GM21447 (cell line): ENCODE measurements at regions not wholly inside any gene's neighbourhood (a gene's known extent, or its start where the extent isn't known, plus 50 kb on each side); places are given as distances from the start of the nearest gene placed in this dataset.
"Not testable (repeated sequence)": the region's sequence is repeated elsewhere in the genome, so short reads cannot be mapped to it uniquely, and the experiment has no call there.

ENCODE experiments used
- ATAC-seq: cut with Tn5 transposase; IDR thresholded peaks from one replicate; pipeline ENCODE4 v1.9.1; 2021; ENCODE audit not compliant: unreplicated experiment

DNA sequence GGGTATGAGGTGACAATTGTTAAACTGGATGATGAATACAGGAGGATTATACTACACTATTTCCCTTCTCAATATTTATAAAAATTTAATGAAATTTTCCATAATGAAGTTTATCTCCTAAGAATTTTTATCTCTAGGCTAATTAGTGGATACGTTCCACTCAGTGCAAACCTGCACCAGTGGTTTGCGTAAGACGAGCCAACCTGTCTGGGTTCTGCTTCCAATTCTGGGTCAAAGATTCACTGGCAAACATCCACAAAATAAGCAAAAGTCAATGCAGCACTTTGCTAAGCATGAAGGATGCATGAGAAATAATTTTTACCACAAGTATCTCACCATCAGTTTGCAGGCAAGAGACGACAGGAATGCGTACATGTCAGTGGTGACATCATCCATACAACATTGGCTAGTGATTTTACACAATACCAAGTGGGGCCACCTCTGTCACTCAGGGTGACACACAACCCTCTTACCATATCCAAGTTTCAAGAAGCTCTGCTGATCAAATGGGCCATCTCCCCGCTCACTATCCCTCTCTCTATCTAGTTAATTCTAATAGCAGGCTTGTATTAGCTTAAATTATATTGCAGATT is 51.7 kb downstream of the FAM50B start:
- no peak for ATAC-seq

DNA sequence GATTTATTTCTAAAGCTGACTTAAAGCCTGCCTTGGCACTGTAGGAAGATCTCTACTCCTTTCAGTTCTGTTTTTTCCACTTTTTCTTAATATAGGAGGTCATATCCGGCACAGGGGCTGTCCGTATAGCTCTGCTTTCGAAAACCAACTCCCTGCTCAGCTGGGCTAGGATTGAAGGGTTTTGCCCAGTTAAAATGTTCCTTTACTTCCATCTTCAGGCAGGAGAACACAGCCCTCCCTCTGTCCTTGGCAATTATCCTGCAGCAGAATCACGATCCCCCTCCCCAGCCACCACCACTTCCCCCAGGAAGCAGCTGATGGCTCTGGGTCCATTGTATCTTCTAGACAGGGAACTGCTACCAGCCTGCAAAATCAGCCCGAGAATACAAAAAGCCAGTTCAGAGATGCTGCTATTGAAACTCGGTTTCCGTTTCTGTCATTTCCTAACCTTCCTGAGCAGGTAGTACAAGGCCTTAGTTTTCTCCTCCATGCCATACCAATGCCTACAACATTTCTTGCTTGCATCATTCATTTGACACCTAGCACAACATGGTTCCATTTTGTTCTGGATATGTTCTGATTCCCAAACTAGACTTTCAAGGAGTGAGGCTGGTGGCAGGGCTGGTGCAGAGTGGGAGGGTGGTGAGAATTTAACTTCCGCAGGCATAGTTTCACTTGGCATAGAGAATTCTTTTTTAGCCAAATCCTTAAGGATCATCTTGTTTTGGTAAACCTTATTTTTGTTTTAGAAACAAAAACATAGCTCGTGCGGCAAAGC is 53.9 kb downstream of the FAM50B start:
- ATAC-seq, result no peak

DNA sequence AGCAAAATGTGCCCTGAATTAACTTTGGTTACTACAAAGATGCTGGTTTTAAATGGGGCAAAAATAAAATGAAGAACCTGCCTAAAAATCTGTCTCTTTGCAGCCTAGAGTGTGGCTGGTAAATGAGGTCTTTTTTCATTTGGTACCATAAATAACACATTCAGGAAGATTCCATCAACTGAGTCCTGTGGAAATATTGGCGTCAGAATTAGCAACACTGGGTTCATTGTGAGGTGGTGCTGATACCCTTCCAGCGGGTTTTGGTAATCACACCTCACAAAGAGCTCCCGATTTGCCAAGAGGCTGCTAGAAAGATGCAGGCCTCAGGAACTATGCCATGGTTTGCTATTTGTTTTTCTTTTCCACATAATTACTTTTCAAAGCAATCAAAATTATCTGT is 55.3 kb downstream of the FAM50B start:
- no peak for ATAC-seq

DNA sequence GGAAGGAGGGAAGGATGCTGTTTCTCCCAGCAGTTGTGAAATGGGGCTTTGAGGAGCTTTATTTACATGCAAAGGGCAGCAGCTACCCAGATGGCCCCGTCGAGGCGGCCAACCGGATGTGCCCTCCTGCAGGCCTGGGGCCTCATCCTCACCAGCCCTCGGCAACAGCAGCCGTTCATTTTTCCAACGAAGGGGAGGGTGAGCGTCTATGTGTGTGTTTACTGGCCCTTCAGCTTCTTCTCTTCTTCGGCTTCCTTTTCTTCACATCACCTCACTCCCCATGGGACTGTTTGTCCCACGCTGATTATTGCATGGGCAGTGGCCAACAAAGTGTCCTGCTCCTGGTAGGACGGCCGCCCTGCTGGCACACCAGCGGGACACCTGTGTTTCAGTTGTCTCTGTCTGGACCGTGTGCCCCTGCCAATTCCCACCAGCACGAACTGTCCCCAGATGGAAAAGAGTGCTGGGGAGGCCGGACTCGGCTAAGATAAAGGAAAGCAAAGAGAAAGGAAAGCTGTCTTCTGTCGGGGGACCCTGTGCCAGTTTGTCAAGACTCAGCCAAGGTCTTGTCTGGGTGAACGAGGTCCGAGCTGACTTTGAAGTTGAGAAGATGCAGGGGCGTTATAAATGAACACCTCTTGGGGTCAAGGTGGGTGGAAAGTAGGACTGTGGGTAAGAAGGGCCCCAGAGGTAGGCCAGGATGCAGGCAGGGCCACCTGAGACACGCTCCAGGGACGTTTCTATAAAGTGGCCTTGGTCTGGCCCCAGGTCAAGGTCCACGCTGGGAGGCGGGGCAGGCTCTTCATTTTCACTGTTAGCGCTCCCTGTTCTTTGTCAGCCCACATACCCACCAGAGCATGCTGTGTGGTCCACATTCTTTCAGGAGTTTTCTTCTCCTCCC is 57.0 kb downstream of the FAM50B start:
- no peak for ATAC-seq

DNA sequence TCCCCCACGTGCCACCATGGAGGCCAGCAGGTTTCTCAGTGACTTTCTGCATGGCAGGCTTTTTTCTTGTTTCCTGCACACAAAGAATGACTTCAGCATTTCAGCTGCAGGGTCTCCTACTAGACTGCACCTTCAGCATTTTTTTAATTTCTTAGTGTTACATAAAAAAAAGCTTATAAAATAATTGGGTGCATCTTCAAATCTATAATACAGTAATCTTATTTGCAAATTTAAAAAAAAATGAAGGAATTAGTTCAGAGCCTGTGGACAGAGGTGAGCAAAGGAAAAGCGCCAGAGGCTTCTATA is 57.6 kb downstream of the FAM50B start:
- ATAC-seq, result no peak

DNA sequence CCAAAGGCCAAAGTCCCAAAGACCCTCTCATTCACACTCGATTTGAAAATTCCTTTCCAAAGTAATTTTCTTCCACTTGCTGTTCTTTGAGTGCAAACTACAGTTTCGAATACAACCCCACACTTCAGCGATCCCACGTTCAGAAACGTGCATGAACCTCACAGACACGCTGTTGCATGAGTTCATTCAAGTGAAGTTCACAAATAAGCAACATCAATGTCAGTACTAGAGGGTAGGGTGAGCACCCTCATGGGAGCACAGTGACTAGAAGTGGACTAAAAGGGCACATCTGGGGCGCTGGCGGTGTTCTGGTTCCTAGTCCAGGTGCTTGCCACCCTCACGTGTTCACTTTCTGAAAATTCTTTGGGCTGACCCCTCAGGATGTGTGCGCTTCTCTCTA is 59.0 kb downstream of the FAM50B start:
- no peak for ATAC-seq

DNA sequence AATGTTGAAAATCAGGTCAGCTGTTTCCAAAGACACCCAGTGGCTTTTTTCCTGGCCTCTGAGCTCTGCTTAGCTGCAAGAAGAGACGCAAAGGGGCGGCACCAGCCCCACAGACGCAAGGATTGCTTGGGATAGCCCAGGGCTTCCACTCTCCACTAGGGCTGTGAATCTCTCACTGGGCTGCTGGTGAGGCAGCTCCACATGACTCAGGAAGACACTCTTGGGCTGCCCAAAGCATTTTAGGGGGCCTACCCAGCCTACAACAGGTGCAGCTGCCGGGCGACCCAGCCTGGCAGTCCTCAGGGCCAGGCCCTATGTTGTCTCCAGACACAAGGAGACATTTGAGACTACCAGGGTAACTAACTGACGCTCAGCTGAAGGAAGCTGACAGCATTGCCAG is 59.8 kb downstream of the FAM50B start:
- no peak for ATAC-seq

DNA sequence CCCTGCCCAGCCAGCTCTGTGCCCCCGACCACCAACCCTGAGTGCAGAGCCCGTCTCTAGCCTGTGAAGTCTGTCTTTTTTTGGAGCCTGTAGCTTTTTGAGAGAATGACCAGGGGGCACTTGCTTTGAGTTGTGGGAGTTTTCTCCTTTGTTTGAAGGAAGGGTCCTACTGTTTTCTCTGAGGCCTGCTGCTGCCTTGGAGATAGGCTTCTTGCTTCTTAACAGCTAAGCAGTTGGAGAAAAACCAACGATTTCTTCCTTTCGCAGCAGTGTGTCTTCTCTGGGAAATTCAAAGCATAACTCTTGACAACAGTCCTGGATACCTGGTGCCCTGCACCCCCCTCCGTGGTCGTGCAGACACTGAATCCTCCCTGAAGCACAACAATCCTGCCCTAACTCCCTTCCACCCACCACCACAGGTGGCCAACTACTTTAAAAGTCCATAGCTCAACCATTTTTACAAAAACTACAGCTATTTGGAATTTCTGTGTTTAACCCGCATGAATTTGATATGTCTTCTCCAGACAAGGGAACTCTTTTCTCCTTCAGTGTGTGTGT is 61.0 kb downstream of the FAM50B start:
- ATAC-seq, result no peak

DNA sequence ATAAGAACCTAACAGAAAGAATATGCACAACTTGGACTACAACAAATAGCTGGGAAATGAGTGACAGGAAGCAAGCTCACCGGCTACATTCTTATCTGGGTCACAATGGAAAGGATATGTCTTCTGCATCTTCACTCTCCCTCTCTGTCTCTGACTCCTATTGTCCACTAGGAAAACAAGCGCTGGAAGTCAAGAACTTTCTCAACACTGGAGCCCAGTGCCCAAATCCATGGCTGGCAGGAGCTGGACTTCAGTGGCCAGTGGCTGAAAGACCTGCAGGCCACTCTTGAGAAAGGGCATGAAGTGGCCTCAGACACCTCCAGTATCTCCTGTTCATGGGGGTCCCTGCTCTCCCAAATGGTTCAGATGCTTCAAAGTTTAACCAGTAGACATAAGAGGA is 62.0 kb downstream of the FAM50B start:
- ATAC-seq, result no peak

DNA sequence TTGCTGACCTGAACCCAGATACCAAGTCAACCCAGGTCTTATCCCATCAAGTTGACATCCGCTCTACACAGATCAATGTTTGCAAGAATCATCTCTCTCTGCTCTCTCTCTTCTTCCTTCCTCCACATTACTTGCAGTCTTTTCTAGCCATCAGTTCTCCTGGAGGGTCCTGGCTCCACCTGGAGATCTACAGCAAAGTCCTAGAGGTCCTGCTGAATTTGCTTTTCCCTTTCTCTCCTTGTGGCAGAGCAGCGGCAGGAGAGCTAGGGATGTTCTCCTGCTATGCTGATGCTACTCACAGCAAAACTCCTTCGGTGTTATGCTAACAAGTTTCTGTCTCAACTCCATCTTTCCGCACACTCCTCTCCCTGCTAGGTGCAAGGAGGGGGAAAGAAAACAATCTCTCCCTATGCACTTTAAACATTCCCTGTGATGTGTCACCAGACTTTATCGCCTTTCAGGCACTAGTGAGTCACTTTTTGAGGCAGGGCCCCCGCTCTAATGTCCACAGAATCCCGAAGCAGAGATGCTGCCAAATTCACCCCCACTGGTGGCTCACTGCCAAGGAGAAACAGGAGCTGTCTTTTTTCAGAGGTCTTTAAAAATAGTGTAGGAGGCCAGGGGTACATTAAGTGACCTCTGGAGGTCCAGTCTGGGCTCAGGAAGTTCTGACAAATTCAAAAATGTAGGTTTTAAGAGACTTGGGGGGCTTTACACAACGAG is 62.6 kb downstream of the FAM50B start:
- no peak for ATAC-seq

DNA sequence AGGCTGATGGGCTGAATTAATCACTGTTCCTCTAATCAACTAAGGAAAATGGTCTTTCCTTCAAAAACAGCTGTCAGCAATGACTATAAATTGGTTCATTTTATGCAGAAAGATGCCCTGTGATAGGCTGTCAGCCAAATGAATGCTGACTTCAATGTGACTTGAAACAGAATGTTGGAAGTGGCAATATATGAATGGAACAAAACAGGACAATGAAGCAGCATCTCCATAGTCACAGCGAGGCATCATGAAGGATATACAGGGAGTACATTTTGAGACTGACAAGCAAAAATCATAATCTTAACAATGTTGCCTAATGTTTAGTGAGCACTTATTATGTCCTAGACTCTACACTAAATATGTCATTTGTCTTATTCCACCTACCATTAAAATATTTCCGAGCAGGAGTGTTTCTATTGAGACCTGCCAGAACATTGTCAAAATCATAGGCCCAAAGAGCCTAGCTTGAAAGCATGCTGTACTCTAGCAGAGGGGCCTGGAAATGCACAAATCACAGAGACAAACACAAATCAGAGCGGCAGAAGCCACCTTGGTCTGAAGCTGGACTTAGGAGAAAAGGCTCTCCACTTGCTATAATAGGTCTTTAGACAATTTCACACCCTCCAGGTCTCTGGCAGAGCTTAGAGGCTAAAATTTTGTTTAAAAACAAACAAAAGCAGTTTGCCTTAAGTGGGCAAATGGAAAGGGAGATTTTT is 63.3 kb downstream of the FAM50B start:
- ATAC-seq, result no peak

DNA sequence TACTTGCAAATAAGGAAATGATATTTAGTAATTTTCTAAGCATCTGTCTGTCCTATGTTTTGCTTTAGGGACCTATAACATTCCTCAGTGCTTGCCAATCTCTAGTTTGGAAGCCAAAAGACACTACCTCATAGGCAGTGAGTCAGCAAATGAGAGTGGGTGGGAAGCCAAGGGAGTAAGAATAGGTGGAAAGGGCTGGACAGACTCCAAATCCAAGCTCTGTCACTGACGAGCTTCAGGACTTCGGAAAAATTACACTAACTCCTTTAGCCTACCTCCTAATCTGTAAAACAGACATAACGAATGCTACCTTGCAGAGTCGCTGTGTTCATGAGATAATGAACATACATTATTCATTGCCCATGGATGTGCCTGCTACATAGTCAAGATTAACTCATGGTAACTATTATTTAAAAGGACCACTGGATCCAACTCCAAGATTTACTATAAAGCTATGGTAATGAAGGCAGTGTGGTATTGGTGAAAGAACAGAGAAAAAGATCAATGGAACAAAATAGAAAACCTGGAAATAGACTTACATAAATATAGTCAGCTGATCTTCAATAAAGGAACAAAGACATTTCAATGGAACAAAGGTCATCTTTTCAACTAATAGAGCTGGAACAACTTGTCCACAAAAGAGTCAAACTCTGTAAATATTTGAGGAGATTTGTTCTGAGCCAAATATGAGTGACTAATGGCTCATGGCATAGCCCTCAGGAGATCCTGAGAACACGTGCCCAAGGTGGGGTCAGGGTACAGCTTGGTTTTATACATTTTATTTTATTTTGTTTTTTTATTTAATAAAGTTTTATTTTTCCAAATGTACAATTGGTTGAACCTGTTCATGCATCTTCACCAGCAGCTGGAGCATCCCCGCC is 64.1 kb downstream of the FAM50B start:
- ATAC-seq, result no peak

DNA sequence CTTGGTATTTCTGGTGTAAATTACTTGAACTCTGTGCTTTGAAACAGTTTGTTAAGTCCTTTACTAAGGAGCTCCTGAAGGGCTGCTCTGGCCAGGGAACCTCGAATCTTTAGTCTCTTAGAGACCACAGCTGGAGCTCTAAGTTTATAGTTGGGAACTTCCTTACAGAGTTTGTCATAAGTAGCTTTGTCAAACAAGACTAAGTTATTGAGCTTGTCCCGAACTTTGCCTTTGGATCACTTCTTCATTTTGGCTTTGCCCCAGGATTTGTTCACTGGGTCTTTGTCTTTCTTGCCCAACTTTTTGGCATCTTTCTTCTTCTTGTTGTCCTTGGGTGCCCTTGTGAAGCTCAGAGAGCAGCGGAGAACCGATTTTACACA is 64.8 kb downstream of the FAM50B start:
- no peak for ATAC-seq

DNA sequence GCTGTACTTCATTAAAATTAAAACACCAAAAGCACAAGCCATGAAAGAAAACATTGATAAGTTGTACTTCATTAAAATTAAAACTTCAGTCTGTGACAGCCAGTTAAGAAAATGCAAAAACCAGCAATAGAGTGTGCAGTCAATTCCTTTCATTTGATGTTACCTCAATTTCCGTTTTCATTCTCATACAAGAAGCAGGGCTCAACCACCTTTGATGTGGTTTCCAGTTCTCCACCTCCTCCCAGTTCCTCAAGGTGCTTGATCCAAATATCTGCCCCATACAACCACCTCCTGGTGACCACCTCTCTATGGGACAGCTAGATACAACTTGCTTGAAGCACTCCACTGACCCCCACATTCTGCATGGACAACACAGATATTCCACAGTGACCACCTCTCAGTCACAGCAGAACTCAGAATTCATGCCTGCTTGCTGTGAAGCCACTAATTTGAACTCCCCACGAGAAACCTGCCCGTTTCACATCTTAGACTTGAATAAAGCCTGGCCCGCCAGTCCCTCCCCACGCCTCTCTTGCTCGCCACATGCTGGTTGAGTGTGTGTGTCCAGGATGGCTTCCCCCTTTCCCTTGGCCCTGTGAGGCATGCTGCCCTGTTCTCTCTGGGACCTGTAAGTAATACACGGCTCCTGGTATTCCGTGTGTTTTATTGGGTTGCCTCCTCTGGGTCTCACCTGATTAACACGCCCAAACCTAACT is 66.1 kb downstream of the FAM50B start:
- ATAC-seq, result no peak

DNA sequence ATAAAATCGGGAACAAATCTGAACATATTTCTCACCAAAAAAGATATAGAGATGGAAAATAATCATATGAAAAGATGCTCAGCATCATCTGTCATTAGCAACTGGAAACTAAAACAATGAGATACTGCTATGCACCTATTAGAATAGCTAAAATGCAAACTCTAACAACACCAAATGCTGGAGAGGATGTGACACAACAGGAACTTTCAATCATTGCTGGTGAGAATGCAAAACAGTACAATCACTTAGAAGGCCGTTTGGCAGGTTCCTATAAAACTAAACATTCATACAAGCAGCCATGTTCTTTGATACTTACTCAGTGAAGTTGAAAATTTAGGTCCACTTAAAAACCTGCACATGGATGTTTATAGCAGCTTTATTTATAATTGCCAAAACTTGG is 67.0 kb downstream of the FAM50B start:
- no peak for ATAC-seq

DNA sequence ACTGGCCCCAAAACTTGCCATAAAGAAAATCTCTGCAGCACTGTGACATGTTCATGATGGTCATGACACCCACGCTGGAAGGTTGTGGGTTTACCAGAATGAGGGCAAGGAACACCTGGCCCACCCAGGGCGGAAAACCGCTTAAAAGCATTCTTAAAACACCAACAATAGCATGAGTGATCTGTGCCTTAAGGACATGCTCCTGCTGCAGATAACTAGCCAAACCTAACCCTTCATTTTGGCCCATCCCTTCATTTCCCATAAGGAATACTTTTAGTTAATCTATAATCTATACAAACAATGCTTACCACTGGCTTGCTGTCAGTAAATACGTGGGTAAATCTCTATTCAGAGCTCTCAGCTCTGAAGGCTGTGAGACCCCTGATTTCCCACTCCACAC is 67.6 kb downstream of the FAM50B start:
- ATAC-seq, result not testable (repeated sequence)

DNA sequence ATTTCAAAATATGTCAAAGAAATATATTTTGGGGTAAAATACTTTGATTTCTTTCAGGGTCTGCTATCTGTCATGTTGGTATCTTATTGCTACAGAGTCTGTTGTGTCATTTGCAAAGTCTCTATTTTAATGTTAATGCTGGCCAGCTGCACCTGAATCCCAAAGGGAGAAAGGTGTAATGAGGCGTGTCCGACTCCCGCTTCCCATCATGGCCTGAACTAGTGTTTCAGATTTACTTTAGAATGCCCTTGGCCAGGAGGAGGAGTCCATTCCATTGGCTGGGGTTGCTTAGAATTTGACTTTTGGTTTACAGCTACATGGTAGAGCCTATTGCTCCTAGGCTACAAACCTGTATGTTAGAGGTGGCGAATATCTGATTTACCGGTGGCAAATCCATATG is 69.3 kb downstream of the FAM50B start:
- no peak for ATAC-seq

DNA sequence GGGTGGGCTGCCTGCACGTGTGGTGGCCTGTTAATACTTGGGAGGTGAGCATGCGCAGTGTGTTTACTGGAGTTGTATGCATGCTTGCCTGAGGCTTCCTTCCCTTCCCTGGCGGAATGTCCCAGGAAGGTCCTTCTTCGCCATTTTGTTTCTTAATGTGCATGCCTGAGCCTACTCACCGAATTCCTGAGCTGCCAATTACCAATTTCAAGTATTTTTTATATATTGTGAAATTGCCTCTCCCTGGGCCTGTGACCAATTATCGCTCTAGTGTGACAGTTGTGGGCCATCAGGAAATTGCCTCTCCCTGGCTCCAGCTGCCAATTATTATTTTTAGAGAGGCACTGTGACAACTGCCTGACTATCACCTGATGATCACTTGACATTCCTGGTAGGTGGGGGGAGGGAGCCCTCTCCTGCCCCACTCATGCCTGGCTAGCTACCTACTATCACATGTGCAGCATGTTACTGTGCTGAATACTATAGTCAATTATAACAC is 70.0 kb downstream of the FAM50B start:
- no peak for ATAC-seq

DNA sequence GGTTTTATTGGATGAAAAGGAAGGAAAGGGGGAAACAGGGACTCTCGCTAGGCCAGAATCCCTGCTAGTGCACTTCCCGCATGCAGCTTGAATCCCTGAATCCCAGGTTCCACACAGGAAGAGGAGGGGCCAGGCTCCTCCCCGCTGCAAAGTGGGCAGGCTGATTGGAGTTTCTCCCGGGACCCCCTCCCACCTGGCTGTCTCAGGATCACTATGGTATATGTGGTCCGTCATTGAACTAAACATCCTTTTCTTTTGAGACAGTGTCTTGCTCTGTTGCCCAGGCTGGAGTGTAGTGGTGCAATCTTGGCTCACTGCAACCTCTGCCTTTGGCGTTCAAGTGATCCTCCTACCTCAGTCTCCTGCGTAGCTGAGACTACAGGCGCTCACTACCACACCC is 70.7 kb downstream of the FAM50B start:
- ATAC-seq, result no peak
